ENCODE measurements at regions not wholly inside any gene's neighbourhood (a gene's known extent, or its start where the extent isn't known, plus 50 kb on each side); places are given as distances from the start of the nearest gene placed in this dataset.

- intact Hi-C loops (cut with DNase I), result no loop called here
- Histone ChIP-seq H3K27ac (peak overlapping the region; percentile 15 to 49), H3K27me3 (replicated peaks; ENCODE audit: insufficient read depth) (no peaks in the 10 kb centered on the region), H3K9me3 (no peaks in the 10 kb centered on the region), H3K36me3 (no peaks in the 10 kb centered on the region), H3K4me1 (replicated peaks) (no peaks in the 10 kb centered on the region), H3K4me3 (no peak overlapping the region)
- TF ChIP-seq POLR2AphosphoS5 (IDR thresholded peaks at IDR 0.05) (peak; percentile 91), CTCF (IDR thresholded peaks at IDR 0.05) (no peak)
- DNase-seq (ENCODE audit: low spot score), result peak; percentile 91
- 51% methylated on average over 8 of the region's 8 CpGs for WGBS
Observed at GRCh38 chr10:45063591-45064231, 63.0 kb downstream of the ZNF22 start.

GRCh38 chr10:45064998-45065397 is 64.3 kb downstream of the ZNF22 start:
- no peaks in the 10 kb centered on the region for H3K36me3 ChIP-seq
- intact Hi-C loops (cut with DNase I), result no loop called here
- no peak for DNase-seq (ENCODE audit: low spot score)
- H3K27me3 ChIP-seq (replicated peaks; ENCODE audit: insufficient read depth), result no peaks in the 10 kb centered on the region
- H3K9me3 ChIP-seq, result no peaks in the 10 kb centered on the region
- no peaks in the 10 kb centered on the region for H3K4me1 ChIP-seq (replicated peaks)
- TF ChIP-seq CTCF (IDR thresholded peaks at IDR 0.05) (no peak), POLR2A (IDR thresholded peaks at IDR 0.05) (no peak), POLR2AphosphoS5 (IDR thresholded peaks at IDR 0.05) (no peak)
- WGBS, result 56% methylated on average over 3 of the region's 3 CpGs
- no peak overlapping the region for H3K27ac ChIP-seq
- H3K4me3 ChIP-seq, result no peak overlapping the region

- no peak overlapping the region for H3K27ac ChIP-seq
- H3K27me3 ChIP-seq (replicated peaks; ENCODE audit: insufficient read depth), result no peaks in the 10 kb centered on the region
- WGBS, result 98% methylated on average over 14 of the region's 14 CpGs
- TF ChIP-seq CTCF (IDR thresholded peaks at IDR 0.05) (no peak), POLR2AphosphoS5 (IDR thresholded peaks at IDR 0.05) (no peak), POLR2A (IDR thresholded peaks at IDR 0.05) (no peak)
- intact Hi-C loops (cut with DNase I), result no loop called here
- H3K4me3 ChIP-seq, result no peak overlapping the region
- H3K4me1 ChIP-seq (replicated peaks), result no peaks in the 10 kb centered on the region
- no peaks in the 10 kb centered on the region for H3K36me3 ChIP-seq
- no peaks in the 10 kb centered on the region for H3K9me3 ChIP-seq
- DNase-seq (ENCODE audit: low spot score), result no peak
Observed at GRCh38 chr10:45071043-45071813, 70.5 kb downstream of the ZNF22 start.

DNA sequence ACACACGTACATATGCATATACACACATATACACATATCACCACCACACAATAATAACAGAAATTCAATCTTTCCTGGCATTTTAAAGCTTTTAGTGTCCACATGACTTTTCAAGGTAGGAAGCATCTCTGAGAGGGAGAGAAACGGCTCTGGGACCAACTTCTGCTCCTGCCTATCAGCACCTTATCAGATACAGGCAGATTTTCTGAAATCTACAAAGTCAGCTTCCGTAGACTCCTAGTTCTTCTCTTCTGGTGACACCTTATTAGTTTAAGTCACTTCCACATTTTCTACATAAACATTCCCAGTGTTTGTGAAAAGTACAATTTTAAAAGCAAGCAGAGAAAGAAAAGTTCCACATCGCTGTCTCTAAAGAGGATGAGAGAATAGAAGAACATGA is 74.5 kb downstream of the ZNF22 start:
- 51% methylated on average over 4 of the region's 4 CpGs for WGBS
- Histone ChIP-seq H3K4me1 (replicated peaks) (no peaks in the 10 kb centered on the region), H3K36me3 (no peaks in the 10 kb centered on the region), H3K9me3 (no peaks in the 10 kb centered on the region), H3K27ac (no peak overlapping the region), H3K4me3 (no peak overlapping the region), H3K27me3 (replicated peaks; ENCODE audit: insufficient read depth) (no peaks in the 10 kb centered on the region)
- TF ChIP-seq POLR2A (IDR thresholded peaks at IDR 0.05), result no peak
- TF ChIP-seq CTCF (IDR thresholded peaks at IDR 0.05), result no peak
- no peak for TF ChIP-seq POLR2AphosphoS5 (IDR thresholded peaks at IDR 0.05)
- intact Hi-C loops (cut with DNase I), result no loop called here
- no peak for DNase-seq (ENCODE audit: low spot score)
